Left forelimb (tissue), 1 donor: ENCODE measurements at regions not wholly inside any gene's neighbourhood (a gene's known extent, or its start where the extent isn't known, plus 50 kb on each side); places are given as distances from the start of the nearest gene placed in this dataset.
A peak's percentile ranks its signal among the peaks of the same experiment; 100 is the strongest.

Source experiments
- DNase-seq: peaks from one replicate; pipeline ENCODE4 v3.0.0-alpha.2; 2018; ENCODE audit warnings: low spot score

DNA sequence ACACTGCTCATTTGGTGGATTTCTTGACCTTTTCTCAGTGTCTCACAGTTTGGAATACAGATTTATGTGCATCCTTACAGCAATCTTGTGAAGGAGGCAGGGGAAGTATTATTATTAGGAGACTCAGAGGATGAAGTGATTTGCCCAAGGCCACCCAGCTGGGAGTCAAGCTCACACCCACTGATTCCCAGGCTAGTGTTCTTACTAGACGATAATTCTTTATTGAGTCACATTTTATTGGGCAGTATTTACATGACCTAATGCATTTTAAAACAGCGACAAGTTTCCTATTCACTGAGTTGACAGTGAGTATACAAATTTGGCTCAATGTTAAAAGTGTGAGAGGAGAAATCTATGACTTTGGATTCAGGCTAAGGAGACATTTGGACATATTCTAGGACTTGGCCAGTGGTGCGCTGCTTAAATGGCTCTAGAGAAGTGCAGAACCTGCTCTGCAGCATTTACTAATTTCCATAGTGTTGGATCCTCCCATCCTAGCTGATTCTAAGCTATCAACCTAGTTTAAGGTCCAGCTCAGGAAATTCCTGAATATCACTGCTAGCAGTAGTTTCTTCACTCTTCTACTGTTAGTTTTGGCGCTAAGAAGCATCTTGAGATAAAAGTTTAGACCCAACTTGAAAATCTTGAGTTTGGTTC lies 199.3 kb downstream of the MTX2 start:
- DNase-seq, result no peak

DNA sequence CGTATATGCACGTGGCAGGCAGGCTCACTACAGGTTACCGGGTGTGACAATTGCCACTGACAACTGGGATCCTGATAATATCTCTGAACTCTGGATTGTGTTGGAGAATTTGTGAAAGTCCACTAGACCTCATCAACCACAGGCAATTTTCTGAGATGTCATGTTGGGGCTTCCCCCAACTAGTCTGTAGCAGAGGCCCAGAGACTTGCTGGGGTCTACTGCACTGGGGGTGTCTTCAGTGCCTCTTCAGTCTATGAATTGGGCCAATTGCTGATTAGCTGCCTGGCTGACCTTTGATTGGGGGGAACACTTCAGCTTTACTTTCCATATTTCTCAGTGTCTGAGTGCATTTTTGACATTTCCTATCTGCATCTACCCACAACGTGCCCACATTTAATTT lies 201.5 kb downstream of the MTX2 start:
- no peak for DNase-seq

DNA sequence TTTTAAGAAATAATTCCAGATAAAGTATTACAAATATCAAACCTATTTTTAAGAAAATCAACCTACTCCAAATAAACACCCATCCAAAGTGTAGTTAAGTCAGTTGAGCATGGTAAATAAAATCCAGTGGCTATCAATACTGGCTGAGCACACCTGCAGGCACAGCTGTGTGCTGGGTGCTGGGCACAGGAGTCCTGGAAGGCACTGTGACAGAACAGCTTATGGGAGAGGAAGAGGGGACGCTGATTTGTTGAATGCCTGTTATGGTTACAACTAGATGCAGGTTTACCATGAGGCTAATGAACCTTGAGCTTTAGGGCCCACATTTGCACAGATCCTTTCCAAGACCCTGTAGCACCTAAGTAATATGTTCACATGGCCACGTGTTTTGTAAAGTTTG lies 202.7 kb downstream of the MTX2 start:
- no peak for DNase-seq

DNA sequence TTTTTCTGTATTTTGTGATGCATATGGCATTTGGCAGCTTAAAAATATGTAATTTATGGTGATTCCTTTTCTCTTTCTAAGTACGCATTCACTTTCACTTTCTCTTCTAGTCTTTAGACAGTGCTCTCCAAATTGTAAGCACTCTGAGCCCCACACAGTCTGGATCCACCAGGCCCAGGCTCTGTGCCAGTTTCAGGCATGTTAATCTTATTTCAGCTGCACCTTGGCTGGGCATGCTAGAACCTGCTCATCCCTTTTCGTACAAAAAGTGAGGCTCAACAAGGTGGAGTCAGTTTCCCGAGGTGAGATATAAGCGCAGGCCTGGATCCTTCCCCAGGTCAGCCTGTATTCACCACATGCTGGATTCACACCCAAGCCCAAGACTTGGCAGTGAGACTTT lies 203.9 kb downstream of the MTX2 start:
- DNase-seq, result no peak

DNA sequence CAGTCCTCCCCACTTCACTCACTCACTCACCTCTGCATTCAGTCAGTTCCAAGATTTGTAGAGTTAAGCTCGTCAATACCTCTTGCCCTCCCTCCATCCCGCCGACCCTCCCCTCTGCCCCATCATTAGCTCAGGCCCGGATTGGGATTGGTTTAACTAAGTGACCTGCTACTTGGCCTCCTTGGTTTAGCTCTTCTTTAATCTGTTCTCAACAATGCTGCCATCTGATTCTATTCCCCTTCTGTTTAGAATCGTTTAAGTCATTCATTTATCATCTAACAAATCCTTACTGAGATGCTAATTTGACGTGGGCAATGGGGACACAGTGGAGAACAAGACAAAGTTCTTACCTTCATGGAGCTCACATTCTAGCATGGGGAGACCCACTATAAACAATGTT lies 204.6 kb downstream of the MTX2 start:
- no peak for DNase-seq

DNA sequence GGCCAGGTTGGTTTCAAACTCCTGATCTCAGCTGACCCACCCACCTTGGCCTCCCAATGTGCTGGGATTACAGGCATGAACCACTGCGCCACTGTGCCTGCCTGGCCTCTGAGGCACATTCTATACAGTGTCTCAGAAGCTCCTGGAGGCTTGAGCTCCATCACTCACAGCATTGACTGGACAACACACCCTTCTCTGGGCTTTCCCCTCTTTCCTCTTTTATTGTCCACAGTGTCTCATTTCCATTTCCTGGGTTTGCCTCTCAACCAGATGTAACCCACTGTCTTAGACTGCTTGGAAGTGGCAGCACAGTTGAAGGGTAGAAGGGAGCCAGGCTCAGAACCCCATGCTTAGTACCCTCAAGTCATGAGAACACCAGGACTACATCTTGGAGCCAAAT lies 208.1 kb downstream of the MTX2 start:
- DNase-seq, result no peak

DNA sequence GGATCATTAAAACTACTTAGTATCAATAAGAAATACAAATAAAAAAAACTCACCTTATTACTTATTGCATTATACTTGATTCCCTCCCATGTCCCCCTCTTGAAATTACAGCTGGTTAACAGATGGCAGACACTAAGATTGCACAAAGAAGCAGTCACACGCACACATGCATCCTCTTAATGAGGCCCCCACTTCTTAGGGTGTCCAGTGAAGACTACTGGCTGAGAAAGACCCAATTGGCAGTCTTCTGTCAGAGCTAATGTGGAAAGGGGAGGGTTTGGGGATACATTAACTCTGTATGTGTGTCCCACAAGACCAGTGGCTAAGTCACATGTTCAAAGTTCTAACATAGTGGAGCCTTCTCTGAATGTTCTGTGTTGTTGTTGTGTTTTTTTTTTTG lies 210.7 kb downstream of the MTX2 start:
- DNase-seq, result no peak

DNA sequence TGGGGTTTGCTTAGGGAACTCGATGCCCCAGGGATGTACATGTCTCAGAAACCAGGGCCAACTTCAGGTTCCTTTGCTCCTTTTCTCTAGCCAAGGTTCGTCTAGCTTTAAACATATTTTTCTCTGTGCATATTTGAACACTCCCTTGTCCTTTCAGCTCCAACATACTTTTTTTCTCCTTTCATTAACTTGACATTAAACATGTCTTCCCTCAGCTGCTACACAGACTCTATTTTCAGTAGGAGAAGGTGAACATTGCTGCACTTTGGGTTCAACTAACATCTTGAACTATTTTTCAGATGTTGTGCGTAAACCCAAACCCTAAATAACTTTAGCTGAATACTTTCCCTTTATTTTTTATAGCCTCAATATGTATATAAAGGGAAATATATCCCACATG lies 212.9 kb downstream of the MTX2 start:
- DNase-seq, result no peak

DNA sequence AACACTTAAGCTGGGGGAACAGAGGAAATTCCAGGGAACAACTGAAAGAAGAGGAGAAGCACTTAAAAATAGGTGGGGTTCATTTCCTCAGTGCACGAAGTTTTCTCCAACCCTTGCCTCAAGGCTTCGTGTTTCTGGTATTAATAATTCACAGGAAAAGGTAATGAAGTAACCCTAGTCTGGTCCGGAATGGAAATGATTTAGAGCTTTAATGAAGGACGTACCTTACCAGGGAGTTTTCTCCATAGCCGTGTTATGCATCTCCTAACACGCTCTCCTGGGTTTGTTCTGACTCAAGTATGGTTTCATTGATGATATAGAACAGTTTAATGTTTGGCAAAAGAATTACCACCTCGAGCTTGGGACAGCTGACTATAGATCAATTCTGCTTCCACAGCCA lies 214.2 kb downstream of the MTX2 start:
- no peak for DNase-seq

DNA sequence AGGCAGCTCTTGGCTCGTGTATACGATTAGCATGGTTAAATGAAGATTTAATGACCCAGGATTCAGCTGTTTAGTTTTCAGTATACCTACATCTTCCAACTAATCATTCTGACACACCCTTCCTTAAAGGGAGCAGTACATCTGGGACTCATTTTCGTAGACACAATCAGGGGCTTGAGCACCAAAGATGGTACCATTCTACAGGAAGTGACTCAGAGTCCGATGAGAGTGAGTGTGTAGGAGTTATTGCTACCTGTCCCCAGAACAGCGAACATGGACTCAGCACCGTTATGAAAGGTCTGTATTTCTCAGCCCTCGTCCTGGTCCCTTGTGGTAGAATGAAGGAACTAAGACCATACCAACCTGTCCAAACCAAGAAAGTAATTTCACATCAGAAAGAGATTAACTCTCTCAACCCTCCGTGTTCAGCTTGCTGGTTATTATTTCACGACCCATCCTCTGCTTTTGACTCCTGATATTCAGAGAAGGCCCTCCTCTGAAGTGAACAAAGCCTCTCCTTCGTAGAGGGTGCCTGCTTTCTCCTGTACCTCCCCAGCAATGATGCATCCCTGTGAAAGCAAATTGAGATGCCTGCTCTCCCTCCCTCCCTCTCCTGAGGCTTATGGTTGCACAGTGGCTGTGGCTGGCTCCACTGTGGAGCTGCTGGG lies 214.8 kb downstream of the MTX2 start:
- DNase-seq, result no peak

DNA sequence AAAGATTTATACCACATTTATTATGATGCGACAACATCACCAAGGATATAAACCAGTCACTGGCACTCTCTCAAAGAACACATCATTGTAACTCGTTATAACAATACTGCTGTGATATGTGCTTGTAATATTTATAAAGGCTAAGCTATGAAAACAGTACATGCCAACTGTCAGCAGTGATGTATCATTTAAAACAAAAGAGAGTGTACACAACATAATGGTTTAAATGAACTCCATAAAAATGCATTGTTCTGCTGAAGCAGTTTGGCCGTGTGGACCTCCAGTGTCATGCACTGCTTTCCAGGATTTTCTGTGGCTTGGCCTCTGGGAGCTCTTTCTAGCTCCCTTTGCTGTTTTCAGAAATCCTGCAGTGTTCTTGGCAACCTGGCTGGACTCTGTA lies 215.6 kb downstream of the MTX2 start:
- no peak for DNase-seq

DNA sequence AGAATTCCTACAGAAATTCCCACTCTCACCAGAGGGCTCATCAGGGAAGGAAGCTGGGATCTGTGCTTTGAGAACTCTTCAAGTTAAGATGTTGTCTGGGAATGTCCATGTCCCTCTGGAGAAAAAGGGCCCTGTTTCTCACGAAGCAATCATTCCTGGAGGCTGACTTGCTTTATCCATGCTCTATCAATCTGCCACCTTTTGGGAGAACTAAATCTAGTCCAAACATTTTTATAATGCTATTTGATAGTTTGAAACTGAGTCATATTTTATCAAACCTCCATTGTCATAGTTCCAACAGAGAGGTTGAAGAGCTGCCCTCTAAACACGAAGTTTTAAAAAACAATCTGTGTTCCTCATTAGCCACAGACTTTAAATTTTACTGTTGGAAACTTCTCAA lies 219.2 kb downstream of the MTX2 start:
- no peak for DNase-seq

DNA sequence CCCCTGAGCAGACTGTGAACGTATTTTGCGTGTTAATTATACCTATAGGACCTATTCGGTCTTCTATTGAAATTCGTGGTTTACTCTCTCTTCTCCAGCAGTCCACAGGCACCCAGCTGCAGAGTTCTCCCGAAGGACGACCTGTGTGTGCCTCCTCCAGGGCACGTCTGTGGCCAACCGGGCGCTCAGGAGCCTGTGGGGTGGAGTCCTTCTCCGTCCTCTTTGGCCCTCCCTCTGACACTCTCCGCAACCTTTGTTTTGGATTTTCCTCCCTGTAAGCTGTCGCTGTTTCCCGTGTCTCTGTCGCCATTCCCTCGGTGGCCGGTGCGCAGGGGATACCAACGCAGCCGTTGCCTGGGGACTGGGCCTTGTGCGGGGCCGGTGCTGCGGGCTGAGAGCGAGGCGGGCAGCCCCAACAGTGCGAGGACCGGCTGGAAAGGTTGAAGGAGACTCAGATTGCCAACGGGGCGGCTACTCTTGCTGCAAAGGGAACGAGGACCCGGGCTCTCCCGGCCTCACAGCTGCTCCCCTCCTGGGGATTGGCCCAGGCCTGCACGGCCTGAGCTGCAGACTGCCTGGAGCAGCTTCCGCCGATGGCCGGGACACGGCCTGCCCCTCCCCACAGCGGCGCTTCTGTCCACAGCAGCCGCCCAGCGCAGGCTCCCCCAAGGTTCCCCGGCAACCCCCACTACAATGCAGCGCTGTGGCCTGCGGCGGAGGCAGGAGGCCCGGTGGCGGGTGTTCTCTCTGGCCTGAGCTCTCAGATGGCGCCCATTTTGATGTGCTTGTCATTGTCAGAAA lies 221.0 kb downstream of the MTX2 start:
- DNase-seq, result peak; percentile 81

DNA sequence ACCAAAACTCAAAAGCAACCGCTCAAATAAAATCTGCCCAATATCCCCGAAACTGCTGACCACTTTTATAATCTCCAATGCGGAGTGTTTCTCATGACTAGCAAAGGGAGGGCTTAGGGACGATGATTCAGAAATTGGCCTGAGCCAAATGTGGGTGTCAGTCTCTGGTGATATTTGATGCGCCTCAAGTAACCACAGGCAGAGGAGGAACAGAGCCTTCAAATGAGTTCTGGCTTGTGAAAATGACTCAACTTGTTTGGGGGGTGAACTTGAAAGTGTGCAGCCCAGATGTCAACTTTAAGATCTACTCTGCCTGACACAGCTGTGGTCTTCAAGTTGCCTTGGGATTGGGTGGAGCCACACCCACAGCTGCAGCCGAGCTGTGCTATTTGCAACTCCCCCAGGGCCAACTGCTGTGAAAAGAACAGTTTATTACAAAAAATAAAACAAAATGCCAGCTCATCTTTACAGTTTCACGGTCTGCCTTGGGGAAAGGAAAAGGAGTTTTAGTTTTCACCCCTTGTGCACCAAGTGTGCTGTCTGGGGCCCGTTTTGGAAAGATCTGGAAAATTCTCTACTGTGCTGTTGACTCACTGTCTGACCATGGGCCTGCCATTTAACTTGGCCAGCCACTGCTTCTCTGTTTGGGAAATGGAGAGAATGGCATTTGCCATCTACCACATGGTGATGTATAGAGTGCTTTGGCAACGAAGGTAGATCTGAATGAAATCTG lies 222.1 kb downstream of the MTX2 start:
- DNase-seq, result peak; percentile 74

DNA sequence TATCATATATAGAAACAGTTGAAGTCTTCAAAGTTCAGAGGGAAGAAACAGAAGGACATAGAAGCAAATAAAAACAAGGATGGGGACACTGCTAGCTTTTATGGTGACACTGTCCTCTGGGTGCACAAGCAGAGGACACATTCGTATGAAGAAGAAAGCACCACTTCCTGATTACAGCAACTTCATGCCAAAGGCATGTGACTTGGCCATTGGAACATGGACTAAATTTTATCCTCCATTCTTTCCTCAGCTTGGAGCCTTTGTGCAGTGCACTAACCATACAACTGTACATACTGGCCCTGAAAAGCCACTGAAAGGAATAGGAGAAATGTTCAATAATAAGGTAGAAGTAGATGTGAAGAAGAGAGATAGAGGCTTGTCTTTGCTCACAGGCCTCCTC lies 223.3 kb downstream of the MTX2 start:
- no peak for DNase-seq

DNA sequence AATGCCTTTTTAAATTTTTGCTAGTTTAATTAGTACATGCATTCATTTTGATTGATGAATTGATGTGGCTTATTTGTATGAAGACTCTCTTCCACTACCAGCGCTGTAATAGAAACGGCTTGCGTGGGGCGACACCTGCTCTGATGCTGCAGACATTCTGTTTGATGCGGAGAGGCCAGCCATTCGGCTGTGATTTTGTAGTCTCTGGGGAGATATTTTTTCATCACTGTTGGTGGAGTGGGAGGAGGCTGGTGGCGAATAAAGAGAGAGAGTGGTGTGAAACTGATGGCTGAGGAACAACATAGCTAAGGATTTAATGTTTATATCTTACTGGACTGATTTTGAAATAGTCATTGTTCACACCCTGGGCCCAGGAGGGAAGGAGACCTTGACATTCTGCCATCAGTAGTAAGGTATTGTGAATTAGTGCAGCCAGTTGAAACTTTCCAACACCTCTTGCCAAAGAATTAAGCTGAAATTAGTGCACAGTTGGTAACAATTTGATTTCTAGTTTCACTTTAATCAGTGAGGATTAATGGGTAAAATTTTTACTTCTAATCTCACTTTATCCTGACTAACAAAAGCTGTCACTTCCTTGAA lies 224.1 kb downstream of the MTX2 start:
- no peak for DNase-seq

DNA sequence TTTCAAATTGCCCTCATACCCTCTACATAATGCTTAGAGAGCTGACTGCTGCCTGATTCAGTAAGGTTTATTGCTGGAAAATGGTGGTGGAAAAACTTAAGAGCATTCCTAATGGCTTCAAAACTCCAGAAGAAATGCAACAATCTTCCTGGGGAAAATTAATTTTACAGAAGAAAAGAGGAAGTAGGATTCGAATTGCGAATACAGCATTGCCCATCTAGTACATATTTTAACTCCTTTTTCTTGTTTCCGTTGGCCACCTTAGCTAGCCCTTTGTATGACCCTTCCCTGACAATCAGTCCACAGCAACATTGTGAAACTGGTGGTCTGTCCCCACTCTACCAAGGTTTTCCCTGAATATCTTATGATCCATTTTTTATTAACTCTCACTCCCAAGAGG lies 224.7 kb downstream of the MTX2 start:
- no peak for DNase-seq

DNA sequence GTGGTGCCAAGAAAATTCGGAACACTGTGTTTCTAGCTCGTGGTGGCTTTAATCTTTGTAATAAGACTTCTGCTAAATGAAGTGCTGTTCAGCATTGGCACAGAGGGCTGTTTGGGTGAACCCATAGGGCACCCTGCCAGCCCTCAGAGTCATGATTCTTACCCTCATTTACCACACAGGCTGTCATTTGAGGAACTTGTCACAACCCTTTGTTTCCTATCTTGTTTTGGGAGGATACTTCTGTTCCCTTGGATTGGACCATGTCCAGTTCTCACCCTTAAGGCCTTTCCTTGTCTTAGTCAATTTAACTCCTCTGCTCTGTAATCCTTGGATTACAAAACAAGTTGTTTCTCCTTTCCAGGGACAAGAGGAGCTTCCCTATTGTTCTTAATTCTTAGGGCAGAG lies 225.7 kb downstream of the MTX2 start:
- no peak for DNase-seq

DNA sequence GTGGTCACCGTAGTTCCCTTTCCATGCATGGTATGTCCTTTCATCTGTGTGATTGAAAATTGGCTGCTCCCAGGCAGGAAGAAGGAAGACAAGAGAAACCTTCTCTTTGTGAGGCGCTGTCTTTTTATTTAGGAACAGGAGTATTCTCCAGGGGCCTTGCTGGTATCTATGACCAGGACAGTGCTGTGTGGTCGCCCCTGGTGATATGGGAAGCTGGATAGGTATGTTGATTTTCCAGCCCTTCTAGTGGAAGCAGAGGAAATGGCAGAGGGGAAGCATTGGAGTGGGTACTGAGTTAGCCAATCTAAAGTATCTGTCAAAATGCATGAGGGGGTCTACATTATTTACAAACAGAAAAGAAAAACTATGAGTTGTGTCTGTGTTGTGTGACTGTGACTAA lies 226.6 kb downstream of the MTX2 start:
- no peak for DNase-seq

DNA sequence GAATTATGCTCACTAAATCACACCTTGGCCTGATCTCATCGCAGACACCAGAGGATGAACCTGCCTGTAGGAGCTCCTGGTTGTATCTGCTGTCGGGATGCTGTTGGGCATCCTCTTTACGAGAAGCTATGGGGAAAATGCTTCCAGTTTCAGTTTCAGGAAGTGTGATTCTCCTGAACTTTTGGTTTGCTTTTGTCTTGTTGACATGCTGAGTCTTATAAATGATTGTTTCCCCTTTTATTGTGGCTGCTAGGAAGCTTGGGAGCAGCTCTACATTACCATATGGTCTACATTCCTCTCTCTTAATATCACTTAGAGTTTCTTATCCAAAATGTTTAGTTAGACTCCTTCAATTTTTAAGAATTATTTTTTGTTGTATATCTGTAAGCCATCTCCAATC lies 227.5 kb downstream of the MTX2 start:
- no peak for DNase-seq

DNA sequence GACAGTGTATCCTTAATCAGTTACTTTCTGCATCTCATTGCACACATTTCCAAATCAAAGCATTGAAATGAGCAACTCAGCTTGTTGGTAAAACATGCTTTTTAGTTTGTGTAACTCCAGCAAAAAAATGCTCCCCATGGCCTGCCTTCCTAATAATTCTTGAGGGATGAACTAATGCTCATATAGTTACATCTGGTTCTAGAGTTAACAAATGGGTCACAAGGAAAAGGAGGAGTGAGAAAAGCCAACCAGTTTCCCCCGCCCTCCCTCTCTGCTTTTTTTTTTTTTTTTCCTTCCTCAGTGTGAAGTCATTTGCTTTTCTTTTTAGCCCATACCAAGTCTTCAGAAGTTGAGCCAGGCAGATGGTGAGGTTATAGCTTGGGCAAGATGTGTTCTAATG lies 231.7 kb downstream of the MTX2 start:
- no peak for DNase-seq

DNA sequence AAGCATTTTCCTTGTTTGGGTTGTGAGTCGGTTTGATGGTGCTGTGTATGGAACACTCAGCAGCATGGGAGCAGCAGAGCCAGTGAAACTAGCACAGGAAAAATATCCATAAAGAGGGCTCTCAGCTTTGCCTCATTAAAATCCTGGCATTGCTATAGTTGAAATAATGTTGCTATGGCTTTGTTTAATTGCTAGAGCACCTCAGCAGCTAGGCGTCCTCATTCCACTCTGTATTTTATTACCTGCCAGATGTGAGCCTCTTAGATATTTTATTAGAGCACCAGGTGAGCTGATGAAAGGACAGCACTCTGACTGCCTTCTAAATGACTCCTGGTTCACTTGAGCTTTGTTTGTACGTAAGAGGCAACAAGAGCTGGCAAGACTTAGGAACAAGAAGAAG lies 232.4 kb downstream of the MTX2 start:
- DNase-seq, result no peak
